Nucleus accumbens (tissue), 56 donors: ENCODE measurements at regions not wholly inside any gene's neighbourhood (a gene's known extent, or its start where the extent isn't known, plus 50 kb on each side); places are given as distances from the start of the nearest gene placed in this dataset.
A peak's percentile ranks its signal among the peaks of the same experiment; 100 is the strongest.
"Not testable (repeated sequence)": the region's sequence is repeated elsewhere in the genome, so short reads cannot be mapped to it uniquely, and the experiment has no call there.

Experiments
- DNase-seq, 56 donors: peaks; one replicate each; lab custom pipeline; 2025; lab: John Stamatoyannopoulos, UW

DNA sequence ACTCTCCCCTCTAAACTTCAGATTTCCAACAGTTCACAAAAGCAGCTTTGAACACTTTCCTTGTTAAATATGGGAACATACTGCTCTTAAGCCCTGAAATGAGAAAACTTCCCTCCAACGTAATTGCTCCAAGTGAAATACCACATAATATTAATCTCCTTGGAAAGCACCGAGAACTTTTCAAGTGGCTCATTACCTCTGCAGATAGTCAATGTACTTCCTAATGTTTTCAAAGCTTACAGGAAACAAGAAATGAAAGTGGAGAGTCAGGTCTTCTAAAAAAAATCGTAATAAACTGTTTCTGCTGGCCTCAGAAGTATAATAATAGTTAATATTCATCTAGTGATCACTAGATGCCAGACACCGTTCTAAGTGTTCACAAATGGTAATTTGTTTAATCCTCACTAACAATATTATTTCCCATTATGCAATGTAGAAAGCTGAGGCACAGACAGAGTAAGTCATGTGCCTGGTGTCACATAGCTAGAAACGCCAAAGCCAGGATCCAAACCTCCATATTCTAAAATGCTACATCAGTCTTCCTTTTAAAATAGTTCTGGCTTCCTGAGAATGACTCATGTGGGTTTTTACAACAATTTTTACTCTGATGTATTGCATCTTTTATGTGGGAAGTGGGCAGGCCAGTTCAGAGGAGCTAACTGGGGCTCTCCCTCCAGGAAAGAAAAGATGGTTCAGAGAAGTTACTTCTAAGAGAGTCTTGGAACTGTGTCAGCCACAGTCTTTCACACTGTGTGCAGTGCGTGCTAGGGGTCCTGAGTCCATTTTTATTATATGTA lies 177.2 kb downstream of the PLPPR4 start:
- DNase-seq: no peak

DNA sequence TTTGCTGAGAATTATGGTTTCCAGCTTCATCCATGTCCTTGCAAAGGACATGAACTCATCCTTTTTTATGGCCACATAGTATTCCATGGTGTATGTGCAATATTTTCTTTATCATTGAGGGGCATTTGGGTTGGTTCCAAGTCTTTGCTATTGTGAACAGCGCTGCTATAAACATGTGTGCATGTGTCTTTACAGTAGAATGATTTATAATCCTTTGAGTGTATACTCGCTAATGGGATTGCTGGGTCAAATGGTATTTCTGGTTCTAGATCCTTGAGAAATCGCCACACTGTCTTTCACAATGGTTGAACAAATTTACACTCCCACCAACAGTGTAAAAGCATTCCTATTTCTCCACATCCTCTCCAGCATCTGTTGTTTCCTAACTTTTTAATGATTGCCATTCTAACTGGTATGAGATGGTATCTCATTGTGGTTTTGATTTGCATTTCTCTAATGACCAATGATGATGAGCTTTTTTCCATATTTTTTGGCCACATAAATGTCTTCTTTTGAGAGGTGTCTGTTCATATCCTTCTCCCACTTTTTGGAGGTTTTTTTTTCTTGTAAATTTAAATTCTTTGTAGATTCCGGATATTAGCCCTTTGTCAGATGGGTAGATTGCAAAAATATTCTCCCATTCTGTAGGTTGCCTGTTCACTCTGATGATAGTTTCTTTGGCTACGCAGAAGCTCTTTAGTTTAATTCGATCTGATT lies 180.1 kb downstream of the PLPPR4 start:
- DNase-seq: not testable (repeated sequence)

DNA sequence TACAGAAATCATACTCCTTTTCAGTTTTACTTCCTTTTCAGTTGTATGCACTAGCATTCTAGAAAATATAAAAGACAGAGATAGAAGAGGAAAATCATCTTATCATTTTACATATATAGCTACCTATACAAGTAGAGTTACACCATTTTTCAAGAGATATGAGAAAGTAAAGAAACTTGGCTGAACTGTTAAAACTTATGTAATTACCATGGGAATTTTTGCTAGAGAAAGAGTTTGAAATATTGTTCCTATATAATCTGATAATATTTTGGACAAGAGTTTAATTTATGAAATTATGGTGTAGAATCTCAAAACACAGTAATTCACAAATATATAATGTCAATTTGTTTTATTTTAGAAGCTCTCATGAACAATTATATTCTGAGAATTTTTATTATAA lies 180.8 kb downstream of the PLPPR4 start:
- no peak for DNase-seq

DNA sequence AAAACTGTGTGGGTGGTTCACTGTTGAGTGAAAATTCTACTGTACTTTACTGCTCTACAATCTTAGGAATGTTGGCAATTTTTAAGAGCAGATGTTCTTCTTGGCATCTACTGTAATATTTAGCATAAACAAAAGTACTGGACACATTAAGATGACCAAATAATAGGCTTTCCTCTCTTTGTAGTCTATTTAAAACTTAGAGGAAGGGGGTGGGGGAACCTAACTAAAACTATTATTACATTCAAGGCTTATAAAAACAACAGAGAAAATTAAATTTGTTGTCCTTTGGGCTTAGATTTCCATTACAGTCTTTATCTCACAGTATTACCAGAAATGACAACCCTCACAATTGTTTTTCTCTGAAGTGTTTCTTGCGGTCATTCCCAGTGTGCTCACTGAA lies 181.2 kb downstream of the PLPPR4 start:
- no peak for DNase-seq

DNA sequence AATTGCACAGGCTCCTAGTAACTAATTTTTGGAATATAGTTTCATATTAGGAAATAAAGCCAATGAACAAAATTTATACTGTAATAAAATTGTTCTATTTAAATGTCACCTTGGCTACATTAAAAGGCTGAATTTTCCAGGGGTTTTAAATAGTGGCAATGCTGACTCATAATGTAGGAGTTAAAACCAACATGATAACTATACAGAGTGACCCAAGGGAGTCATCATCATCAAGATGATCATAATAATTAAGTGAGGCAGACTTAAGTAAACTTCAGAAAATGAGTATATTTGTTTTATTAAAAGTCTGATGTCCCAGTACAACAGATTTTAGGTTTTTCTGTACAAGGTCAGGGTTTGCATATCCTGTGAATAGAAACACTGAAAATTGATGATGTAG lies 183.4 kb downstream of the PLPPR4 start:
- no peak for DNase-seq

DNA sequence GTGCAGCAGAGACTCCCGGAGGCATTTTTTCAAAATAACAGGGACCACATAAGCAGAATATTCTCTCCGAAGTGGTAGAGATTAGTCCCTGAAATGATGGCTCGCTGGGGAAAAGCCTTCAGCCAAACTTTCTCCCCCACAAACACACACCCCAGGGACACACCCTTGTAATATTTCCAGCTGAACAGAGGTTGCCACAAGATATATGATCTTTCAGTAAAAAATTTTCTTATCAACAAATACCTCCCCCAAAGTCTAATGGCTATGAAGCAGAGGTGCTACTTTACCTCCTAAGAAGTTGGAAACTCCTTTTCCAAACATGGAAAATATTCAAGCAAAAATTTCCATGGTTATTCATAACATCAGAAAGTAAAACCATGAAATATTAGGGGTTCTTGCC lies 190.2 kb upstream of the PALMD start:
- no peak for DNase-seq

DNA sequence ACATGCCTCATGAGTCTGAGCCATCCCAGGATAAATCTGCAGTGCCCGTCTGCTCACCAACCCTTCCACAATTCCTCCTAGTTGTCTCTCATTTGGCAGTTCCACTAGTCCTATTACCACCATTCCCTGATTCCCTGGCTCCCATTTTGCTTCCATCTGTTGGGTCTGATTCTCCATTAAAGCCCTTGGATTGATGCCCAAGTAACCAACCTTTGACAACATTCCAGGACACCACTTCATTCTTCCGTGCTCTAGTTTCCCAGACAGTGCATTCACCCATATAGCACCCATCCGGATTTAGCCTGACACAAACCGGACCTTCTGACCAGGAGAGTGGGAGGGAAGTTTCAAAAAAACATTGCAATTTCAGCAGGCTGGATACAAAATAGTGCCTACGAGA lies 189.4 kb upstream of the PALMD start:
- no peak for DNase-seq

DNA sequence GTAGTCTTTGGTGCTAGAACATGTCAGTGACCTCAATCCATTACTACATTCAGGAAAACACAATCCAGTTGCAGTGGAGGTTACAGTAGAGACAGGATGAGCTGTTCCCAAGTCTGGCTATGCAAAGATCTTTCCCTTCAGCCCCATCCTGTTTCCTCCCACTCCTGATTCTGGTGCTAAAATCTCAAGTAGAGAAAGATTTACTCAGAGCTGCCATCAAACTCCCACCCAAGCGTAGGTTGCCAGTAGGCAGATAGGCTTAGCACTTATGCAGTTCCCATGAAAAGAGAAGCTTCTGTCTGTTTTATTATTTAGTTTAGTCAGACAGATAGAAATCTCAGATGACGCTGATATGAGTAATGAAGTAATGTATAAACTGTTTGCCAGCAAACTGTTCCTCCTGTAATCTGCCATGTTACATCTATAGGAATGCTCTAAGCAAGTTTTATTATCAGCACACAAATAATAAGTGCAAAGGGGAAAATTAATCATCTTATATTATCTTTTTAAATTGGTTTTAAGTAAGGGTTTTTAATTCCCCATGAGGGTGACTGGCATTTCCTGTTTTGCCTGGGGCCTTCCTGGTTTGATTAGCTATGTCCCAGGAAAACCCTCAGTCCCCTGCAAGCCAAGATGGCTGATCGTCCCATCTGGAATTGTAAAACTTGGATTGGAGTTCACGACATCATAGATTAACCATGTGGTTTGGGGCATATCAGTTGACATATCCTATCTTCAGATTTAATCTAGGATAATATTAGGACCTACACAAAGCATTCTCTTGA lies 188.3 kb upstream of the PALMD start:
- peak in 26 of 56 donors; percentile 1 to 78 (median 34) for DNase-seq

DNA sequence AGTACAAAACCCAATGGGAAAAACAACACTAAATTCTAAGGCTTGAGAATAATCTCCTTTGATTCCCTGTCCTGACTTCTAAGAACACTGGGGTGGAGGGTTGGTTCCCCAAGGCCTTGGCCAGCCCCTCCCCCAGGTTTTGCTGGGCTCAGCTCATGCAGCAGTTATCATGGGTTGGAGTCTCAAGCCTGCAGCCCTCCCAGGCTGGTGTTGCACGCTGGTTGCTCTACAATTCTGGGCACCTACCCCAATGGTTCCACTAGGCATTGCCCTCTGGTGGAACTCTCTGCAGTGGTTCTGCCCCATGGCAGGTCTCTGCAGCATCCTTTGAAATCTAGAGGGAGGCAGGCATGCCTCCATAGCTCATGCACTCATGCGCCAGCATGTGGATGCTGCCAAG lies 184.4 kb upstream of the PALMD start:
- DNase-seq: no peak

DNA sequence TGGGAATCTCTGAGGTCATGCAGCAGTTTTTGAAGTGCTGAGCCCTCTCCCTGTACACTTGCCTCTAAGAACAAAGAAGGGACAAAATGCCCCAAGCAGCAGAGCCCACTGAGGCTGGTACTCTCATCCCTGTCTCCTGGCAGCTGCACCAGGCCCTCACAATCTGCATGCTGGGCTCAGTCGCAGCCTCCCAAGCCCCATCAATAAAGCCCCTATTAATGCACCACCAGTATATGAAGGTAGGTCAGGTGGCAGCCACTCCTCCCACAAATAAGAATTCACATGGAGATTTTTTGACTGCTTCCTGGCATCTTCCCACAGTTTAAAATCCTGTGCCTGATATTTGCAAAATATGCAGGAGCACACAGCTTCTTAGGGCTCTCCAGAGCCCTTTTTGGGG lies 181.2 kb upstream of the PALMD start:
- DNase-seq: no peak

DNA sequence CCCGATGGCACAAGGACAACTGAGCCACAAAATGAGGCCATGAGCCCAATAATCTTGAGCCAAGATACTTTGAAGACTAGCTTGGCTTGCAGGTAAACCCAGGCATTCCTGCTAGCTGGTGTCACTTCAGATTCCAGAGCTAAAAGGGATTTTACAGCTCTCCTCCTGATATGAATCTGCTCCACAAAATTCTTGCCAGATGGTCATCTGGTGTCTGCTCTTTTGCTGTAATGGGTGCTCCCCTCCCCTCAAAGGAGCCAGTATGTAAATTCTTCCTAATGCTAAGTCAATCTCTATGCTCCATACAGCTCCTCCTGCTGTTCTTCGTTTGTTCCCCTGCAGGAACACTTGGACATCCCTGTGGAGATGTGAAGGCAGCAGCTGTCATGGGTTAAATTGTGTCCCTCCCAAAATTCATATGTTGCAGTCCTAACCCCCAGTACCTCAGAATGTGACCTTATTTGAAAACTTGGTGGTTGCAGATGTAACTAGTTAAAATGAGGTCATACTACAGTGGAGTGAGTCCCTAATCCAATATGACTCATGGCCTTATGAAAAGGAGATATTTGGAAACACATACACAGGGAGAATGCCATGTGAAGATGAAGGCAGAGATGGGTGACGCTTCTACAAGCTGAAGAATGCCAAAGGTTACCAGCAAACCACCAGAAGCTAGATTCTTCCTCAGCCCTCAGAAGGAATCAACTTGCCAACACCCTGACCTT lies 180.6 kb upstream of the PALMD start:
- no peak for DNase-seq

DNA sequence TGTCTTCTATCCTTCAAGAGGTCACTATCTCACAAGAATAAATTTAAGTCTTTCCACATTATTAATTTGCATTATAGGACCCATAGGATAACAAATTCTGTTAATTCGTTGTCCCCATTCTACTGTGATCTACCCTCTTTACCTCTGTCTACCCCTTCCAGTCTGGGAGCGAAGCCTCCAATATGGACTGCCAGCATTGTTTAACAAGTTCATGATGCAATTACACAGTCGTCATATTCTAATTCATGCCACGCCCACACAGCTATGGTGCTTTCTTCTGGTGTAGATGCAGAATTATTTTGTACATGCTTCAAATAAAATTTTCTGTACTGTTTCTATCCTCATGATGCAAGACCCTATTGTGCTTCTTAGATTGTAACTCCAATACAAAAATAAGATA lies 178.3 kb upstream of the PALMD start:
- DNase-seq: no peak

DNA sequence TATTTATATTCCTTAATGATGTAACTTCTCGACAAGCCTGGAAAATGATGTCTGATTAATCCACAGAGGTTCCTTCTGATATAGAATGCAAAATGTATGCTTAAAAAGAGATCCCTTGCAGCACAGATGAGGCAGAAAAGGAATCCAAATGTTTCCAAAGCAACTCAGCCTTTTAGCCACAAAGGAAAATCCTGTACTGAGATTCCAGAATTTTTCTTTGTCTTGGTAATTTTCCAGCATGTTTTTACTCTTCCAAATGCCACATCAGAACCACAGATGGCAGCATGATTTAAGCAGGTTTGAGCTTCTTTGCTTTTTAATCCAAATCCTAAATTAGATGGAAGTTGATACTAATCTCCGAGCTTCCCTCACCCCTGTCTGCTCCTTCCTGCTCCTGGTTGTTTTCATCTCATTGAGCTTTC lies 176.4 kb upstream of the PALMD start:
- DNase-seq: peak in 1 of 56 donors; percentile 2

DNA sequence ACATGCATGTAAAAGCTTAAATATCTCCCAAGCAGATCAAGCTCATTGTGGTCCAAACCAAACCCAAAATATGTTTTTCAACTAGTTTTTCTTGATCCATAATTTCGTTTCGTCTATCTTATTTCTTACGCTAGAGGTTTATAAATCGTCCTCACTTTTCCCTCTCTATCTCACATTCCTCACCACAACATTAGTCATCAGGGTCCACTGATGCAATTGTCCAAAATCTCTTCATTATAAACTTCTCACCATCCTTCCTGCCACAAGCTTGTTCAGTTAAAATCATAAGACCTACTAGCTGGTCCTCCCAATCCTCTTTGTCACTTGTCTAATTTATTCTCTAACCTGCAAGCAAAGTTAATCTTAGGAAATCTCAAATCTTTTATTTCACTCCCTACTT lies 173.0 kb upstream of the PALMD start:
- DNase-seq: no peak

DNA sequence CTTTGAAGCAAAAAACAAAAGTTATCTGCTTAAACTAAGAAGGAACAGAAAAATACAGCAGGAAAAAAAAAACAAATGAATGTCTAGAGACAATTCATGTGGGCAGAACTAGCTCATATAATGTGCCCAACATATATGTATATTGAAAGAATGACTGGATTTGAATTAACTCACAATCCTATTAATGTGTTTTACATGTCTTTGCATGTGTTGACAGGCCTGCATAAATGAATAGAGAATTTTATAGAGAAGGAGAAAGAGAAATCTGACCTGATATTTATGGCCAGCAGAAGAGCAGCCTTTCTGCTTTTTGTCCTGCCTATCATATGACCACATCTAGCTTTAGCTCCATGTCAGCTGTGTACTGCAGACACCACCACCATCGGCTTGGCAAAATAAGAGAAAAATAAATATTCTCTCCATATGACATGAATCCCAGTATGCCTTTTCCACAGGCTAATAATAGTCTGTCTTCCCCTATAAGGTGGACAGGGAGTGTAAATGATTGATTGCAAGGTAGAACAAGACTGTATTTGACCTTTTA lies 171.5 kb upstream of the PALMD start:
- no peak for DNase-seq

DNA sequence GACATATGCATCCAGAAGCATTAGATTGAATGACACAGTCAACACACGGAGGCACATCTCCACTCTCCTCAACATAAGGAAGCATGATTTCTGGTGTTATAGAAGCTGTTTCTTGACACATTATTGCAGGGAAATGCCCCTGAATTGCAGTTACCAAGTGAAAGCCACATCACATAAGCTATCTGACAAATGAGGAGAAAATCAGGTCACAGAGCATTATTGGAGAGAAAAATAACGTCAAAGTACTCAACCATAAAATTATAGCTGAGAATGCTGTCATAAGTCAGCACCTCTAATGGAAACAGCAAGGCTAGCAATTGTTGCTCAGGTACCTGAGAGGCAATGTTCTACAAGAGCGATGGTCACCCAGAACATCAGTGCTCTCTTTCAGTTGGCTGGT lies 169.9 kb upstream of the PALMD start:
- no peak for DNase-seq

DNA sequence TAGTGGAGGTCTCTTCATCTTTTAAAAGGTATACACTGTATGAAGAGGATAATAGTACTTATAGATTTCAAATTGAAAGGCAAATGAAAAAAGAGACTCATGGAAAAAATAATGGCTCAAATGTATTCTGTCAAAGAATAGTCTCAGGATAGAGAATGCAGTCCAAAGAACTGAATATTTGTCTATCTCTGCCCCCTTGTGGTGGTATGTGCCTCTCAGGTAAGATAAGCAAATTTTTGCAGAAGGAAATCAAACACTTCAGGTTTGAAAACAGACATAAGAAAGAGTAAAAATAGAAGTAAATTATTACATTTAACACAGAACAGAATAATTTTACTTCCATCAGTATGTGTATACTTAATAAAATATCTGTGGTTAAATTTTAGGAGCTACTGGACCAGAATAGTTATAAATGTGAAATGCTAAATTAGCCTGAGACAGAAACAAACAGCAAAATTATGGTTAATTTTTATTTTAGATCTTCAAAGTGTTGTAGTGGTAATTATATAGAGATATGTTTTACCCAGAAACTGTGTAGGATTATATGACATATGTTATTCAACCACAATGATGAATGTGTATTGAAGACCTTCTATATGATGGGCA lies 164.4 kb upstream of the PALMD start:
- peak in 18 of 56 donors; percentile 0 to 68 (median 18) for DNase-seq

DNA sequence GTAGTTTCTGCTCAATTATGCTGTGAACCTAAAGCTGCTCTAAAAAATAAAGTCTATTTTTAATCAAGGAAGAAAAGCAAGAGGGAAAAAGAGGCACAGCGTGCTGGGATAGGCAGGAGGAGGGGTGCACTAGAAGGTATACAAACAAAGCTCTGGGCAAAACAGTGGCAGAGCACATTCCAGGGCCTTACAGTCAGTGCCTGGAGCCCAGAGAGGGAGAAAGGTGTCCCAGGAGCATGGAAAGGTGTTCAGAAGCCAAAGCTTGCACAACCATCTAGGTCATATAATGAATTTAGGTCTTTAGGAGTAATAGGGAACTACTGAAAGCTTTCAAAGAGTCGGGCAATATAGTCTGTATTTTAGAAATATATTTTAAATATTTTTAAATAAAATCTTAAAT lies 163.6 kb upstream of the PALMD start:
- DNase-seq: no peak

DNA sequence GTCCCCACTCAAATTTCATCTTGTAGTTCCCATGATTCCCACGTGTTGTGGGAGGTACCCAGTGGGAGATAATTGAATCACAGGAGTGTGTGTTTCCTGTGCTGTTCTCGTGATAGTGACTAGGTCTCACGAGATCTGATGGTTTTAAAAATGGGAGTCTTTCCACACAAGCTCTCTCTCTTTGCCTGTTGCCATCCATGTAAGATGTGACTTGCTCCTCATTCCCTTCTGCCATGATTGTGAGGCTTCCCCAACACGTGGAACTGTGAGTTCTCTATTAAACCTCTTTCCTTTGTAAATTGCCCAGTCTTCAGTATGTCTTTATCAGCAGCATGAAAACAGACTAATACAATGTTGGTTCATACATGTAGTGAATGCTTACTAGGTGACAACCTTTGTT lies 163.2 kb upstream of the PALMD start:
- no peak for DNase-seq

DNA sequence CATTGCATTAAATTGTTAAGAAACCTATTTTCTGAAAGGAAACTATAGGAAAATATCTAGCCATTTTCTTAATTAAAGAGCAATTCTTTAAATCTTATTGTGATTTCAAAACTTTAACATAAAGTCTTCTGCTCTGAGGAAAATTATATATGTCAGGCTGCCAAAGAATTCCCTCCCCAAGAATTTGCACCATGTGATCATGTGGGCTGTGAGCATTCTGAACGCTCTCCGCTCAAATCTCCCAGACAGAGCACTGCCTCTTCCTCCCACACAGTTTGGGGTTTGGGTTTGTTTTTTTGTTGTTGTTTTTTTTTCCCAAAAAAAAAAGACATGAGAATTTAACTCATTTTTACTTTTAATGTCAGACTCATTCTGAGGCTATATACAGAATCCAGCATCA lies 155.9 kb upstream of the PALMD start:
- no peak for DNase-seq
